Epithelial cell of proximal tubule (primary cell): ENCODE measurements at regions not wholly inside any gene's neighbourhood (a gene's known extent, or its start where the extent isn't known, plus 50 kb on each side); places are given as distances from the start of the nearest gene placed in this dataset.
"Not testable (repeated sequence)": the region's sequence is repeated elsewhere in the genome, so short reads cannot be mapped to it uniquely, and the experiment has no call there.

Source experiments
- DNase-seq: peaks from one replicate; pipeline ENCODE4 v3.0.0-alpha.2; 2011; ENCODE audit warnings: low read depth
- H3K4me3 ChIP-seq: 2 replicates; pipeline ENCODE4 v1.5.1; 2011; ENCODE audit warnings: low read depth, mild to moderate bottlenecking, low read length
- TF ChIP-seq, protein P1 (sequence below): conservative IDR thresholded peaks from 2 replicates; pipeline ENCODE4 v1.5.1; 2012; ENCODE audit warnings: low read depth, mild to moderate bottlenecking, low read length

DNA sequence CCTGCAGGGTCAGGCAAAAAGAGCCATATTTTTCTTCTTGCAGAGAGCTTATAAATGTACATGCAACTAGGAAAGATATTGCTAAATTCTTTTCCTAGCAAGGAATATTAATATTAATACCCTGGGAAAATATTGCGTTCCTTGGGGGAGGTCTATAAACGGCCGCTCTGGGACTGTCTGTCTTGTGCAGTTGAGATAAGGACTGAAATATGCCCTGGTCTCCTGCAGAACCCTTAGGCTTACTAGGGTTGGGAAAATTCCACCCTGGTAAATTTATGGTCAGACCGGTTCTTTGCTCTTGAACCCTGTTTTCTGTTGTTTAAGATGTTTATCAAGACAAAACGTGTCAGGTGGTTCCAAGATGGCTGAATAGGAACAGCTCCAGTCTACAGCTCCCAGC lies 121.3 kb upstream of the CARMIL1 start:
- H3K4me3 ChIP-seq = no peak overlapping the region
- TF ChIP-seq, protein P1, sequence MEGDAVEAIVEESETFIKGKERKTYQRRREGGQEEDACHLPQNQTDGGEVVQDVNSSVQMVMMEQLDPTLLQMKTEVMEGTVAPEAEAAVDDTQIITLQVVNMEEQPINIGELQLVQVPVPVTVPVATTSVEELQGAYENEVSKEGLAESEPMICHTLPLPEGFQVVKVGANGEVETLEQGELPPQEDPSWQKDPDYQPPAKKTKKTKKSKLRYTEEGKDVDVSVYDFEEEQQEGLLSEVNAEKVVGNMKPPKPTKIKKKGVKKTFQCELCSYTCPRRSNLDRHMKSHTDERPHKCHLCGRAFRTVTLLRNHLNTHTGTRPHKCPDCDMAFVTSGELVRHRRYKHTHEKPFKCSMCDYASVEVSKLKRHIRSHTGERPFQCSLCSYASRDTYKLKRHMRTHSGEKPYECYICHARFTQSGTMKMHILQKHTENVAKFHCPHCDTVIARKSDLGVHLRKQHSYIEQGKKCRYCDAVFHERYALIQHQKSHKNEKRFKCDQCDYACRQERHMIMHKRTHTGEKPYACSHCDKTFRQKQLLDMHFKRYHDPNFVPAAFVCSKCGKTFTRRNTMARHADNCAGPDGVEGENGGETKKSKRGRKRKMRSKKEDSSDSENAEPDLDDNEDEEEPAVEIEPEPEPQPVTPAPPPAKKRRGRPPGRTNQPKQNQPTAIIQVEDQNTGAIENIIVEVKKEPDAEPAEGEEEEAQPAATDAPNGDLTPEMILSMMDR = no peak
- no peak for DNase-seq

DNA sequence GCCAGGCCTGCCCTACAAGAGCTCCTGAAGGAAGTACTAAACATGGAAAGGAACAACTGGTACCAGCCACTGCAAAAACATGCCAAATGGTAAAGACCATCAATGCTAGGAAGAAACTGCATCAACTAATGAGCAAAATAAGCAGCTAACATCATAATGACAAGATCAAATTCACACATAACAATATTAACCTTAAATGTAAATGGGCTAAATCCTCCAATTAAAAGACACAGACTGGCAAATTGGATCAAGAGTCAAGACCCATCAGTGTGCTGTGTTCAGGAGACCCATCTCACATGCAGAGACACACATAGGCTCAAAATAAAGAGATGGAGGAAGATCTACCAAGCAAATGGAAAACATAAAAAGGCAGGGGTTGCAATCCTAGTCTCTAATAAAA lies 119.0 kb upstream of the CARMIL1 start:
- not testable (repeated sequence) for H3K4me3 ChIP-seq, DNase-seq

DNA sequence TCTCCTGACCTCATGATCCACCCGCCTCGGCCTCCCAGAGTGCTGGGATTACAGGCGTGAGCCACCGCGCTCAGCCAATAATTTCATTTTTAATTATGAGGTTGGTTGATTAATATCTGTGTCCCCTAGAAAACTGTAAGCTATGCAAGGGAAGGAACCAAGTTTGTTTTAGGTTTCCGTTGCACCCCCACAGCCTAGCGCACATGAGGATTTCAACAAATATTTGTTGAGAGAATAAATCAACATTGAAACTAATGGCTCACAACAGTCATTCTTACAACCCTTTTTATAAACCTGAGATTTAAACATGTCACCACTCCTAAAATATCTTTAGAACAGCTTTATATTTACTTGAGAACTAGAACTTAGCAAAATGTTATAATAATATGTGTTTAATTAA lies 114.0 kb upstream of the CARMIL1 start:
- DNase-seq = no peak

DNA sequence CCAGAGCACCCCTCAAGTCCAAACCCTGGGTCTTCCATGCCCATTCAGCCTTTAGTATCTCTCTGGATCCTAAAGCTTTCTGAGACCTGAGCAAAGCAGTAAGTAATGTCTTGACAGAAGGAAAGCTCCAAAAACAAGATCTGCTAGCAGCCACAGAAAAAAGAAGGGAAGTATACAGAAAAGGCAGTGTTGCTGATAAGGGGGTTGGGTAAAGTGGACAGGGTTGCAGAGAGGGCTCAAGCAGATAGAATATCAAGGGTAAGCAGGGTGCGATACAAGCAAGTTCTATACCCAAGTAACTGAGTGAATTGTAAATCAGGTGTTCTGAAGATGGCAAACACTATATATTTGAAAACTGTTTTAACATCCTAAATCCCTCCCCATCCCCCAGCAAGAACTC lies 113.4 kb upstream of the CARMIL1 start:
- no peak overlapping the region for H3K4me3 ChIP-seq
- TF ChIP-seq, protein P1 = no peak
- no peak for DNase-seq

More for the DNA sequence above, 114.0 kb upstream of the CARMIL1 start:
- TF ChIP-seq, protein P1 = no peak
- no peak overlapping the region for H3K4me3 ChIP-seq

DNA sequence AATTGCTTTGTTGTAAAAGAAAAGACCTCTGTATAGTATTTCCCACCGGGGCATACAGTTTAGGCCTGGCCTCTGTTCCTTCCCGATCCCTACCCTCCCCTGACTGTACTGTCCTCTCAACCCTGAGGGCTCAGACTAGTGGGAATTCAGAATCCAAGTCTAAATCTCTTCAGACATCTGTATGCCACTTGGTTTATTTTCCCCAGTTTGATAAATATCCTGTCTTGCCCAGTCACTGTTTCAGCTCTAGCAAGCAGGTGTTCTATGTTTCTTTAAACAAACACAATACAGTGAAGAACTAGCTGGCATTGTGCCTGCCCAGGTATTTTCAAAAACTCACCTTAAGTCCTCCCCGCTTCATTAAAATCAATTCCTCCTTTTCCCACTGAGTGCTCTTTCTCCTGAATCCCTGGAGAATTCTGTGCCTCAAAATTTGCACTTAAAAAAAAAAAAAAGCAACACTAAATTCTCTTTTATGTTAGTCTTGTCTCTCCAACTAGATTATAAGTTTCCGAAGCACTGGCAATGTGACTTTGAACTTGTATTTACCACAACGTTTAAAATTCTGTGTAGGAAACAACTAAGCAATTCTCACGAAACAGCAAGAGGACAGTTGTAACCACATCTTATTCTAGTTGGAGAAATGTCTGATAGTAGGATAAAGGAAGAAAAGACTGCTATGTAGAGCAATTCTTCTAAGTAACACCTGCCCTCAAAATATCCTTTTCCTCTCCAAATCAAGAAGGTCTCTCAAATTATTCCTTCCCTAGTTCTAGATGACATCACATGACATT lies 112.0 kb upstream of the CARMIL1 start:
- DNase-seq = no peak
- H3K4me3 ChIP-seq = no peak overlapping the region
- TF ChIP-seq, protein P1 = no peak

DNA sequence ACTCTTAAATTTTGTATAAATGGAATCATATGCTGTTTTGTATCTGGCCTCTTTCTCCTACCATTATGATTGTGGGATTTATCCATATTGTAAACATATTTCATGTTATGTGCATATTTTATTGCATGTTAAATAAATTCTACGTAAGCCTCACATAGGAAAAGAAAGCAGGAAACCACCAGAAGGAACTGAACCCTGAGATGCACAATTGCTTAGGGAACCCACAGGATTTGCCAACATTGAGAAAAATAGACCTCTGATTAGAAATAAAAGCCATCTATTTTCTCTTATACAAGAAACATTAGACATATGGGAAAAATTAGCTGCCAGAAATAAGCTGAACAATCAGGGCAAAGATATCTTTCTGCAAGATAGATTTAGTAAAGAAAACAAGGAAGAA lies 111.2 kb upstream of the CARMIL1 start:
- H3K4me3 ChIP-seq = no peak overlapping the region
- TF ChIP-seq, protein P1 = no peak
- no peak for DNase-seq

DNA sequence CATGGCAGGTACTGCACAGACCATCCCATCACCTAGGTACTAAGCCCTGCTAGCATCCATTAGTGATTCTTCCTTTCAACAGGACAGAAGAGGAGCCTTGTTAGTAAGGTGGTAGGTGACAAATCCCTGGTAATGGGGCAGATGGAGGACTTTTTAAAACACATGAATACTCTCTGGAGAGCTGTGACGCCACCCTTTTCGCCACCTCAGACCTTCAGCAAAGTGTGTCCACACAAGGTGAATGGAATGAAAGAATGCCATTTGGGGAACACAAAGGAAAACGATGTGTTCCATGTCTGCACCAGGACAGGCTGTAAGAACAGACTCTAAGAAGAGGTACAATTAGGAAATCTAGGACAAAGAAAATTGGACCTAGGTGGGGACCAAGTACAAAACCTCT lies 110.5 kb upstream of the CARMIL1 start:
- TF ChIP-seq, protein P1 = no peak
- DNase-seq = no peak
- no peak overlapping the region for H3K4me3 ChIP-seq
